Non-pigmented ciliary epithelial cell (primary cell): ENCODE measurements at regions not wholly inside any gene's neighbourhood (a gene's known extent, or its start where the extent isn't known, plus 50 kb on each side); places are given as distances from the start of the nearest gene placed in this dataset.
"Not testable (repeated sequence)": the region's sequence is repeated elsewhere in the genome, so short reads cannot be mapped to it uniquely, and the experiment has no call there.

Experiments
- DNase-seq: peaks from one replicate; pipeline ENCODE4 v3.0.0-alpha.2; 2010; ENCODE audit warnings: low read depth

DNA sequence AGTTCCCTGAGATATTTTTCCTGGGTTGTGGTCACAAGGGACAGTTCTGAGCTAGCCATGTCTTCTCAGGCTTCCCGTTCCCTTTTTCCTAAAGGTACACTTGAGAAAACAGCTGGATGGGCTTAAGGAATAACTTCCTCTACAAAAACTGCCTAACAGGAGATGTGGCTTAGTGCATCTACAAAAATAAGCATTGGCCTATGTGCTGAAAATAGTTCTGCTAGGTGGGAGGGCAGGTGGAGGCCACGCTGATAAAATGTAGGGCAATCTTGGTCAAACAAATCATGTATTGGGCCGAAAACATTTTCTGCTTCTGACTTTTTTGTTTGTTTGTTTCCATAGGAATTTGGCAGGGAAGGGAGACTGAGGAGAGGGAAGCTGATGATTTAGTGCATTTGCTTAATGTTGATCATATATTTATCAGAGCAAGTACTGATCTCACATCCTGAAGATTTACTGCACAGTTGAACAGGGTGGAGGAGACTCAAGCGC is 409.4 kb upstream of the FZD8 start:
- DNase-seq: no peak

DNA sequence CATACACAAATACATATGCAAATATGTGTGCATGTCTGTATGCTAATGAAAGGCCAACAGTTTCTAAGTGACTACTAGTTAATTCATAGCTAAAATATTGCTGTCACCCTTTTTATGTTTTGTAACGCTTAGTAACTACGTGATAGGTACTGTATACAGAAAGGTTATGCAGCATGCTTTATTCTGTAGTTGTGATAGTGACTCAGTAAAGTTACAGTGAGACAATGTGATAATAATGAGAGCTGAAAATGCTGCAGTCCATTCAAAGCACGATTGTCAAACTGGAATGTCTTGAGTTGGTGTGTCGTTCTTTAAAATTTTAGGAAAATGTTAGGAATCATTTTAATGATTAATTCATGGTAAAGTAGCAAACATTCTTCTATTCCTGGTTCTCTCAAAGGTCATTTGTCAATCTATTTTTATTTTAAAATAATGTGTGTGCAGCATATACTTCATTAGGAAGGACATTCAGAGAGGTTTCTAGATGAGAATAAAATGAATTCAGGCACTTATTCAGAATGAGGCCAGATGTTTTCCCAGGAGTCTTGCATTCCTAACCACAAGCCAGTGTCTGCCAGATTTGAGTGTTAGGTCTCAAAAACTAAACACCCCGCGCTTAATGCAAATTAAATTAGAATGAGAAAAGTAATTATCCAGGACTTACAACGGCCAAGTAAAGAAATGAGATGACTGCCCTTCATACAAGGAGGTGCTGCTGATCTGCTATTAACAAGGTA is 408.8 kb upstream of the FZD8 start:
- DNase-seq: no peak

DNA sequence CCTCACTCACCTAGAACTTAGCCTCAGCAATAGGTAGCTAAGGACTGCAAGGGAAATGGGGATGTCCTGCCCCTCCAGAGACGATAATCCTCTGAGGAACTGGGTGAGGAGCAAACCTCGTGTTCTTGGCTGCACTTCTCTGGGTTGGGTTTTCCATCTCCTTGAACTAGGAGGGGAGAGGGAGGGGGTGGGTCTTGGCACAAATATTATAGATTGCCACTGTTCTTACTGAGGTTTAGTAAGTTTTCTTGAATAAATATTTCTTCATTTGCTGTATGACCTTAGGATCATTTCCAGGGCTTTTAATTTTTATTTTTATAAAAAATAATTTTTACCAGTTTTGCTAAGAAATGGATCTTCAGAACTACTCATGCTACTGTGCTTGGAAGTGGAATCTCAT is 406.7 kb upstream of the FZD8 start:
- DNase-seq: no peak

DNA sequence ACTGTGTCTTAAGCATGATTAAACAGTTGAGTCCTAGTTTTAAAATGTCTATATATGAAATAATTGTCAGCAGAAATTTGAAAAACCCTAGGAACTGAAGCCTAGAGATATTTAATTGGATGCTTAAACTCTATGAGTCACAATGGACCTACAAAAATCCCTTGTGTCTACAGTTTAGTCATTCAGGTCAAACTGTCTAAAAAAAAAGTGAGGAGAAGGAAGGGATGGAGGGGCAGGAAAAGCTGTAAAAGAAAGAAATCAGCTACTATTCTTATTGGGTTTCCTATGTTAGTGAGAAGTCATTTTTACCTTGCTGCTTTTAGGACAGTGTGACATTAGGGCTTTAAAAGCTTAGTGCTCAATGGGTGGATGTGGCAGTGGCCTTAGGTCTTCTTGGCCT is 406.1 kb upstream of the FZD8 start:
- DNase-seq: no peak

DNA sequence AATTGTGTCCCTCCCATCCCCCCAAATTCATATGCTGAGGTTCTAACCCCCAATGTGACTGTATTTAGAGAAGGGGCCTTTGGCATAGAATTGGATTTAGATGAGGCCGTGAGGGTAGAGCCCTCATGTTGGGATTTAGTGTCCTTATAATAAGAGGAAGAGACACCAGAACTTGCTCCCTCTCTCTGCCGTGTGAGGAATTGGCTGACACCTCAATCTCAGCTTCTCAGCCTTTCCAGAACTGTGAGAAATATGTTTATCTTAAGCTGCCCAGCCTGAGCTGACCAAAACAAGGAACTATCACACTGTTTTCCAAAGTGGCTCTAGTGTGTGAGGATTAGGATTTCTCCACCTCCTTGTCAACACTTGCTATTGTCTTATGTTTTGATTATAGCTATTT is 400.0 kb upstream of the FZD8 start:
- DNase-seq: no peak

DNA sequence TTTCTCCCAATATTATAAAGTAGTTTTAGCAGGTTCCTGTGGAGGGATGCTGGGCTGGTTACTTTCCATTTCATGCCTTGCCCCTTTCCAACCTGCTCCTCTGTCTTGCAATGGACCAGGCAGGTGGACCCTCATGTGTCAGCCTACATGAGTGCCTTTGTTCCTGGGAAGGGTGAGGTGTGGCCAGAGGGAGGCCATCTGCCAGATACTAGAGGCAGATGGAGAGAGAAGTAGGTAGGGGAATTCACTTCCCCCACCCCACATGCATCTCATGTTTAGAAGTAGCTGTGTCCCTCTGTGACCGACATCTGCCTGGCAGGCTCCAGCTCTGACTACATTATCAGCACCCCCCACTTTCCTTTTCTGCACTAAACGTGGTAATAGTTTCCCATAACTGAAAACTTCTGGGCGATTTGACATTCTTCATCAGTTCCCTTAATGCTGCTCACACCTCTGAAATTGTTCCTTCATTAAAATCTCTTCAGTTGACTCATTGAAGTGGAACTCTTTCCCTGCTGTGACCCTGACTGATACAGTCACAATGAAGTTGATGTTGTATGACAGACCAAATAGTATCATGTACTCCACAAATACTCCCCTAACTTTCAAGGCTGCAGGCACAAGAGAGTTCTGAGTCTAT is 396.3 kb upstream of the FZD8 start:
- DNase-seq: no peak

DNA sequence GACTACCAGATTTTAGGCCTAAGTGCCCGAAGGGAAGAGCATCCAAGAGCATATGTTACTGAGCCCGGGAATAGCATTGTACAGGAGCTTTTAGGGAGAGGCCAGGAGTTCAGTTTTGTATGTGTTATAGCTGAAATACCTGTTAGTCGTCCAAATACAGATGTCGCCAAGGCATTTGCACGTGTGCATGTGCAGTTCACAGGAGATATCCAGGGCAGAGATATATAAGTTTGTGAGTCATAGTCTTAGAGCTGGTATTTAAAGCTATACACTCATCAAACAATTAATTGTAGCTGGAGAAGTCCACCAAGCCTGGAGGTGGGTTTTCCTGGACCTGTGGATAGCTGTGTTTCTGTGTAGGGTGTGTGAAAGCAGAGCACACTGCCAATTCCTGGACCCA is 394.0 kb upstream of the FZD8 start:
- no peak for DNase-seq

DNA sequence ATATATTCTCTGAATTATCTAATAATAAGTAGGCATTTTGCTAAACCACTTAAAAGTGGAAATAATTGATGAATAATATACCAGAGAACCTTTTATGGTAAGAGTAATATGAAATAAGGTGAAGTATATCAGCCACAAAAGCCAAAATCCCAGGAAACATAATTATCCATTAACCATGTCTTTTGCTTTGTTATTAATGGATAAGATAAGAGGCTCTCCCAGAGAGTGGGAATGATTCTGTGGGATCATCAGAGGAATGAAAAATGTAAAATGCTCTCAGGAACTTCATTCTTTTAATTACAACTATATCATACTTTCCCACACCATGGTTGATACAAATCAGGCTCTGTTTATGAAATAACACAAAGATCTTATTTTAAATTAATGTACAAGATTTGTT is 391.7 kb upstream of the FZD8 start:
- no peak for DNase-seq

DNA sequence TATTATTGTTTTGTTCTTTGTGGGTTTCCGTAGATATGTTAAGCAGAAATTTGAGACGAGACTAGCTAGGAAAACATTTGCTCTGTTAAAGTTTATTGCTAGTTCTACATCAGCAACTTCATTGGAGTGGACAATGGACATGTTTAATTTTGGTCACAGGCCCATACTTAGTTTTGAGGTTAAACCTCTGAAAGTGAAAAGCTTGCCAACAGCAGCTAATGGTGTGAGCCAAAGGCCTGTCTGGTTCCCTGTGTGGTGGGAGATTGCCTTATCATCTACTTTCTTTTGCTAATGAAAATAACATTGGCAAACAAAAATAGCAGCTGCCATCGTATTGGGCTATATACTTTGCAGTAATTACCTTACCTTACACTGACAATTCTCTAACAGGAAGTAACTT is 388.4 kb upstream of the FZD8 start:
- DNase-seq: no peak

DNA sequence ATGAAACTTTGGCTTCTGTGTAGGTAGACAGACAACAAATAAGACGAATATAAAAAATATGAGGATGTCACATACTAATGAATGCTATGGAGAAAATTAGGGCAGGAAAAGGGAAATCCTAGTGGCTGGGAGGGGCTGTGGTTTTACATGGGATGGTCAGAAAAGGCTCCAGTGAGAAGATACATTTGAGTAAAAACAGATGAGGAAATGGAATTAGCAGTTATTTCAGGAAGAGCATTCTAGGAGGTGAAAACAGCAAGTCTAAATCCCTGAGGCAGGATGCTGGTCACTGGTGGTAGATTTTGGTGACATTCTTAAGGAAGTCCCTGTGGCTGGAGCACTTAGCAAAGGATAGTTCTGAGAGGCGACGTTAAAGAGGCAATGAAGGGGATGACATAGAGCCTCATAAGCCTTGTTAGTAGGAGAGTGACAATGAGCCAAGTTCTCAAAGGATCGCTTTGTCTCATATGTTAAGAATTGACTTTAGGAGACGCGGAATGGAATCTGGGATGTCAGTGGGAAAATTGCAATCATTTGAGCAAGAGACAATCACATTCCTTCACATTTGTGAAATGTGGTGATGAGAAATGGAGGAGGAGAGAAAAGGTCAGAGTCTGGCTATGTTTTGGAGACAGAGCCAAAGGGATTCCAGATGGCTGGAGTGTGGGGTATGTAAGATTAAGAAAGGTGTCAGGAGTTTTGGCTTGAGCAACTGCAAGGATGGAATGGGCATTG is 384.7 kb upstream of the FZD8 start:
- no peak for DNase-seq

DNA sequence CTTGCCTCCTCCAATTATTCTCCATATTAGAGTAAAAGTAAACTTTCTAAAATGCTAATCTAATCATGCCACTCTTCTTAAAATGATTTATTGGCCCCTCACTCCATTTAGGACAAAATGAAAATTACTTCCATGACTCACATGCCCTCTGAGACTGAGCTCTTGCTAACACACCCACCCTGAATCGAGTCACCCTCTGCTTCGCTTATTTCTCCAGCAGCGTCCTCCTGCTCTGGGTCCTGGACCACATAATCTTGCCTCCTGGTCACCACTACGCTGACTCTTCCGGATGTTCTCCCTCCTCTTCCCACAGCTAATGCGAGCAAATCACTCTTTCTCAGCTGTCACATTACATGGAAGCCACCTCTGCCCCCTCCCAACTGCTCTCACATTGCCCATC is 384.0 kb upstream of the FZD8 start:
- DNase-seq: no peak

DNA sequence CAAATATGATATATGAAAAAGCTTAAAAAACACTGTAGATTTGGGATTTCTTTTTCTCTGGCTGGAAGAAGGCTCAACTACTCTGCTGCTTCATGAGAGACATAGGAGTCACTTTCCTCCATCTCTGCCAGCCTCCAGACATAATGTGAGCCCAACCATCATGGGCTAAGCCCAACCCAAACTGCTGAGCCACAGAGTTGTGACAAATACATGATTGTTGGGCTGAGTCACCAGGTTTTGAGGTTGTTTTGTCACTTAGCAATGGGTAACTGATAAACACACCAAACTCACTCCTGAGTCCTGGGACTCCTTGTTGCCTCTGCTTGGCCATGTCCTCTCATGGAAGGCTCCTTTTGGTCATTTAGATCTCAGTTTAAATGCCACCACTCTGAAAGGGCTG is 381.8 kb upstream of the FZD8 start:
- DNase-seq: peak; percentile 48

DNA sequence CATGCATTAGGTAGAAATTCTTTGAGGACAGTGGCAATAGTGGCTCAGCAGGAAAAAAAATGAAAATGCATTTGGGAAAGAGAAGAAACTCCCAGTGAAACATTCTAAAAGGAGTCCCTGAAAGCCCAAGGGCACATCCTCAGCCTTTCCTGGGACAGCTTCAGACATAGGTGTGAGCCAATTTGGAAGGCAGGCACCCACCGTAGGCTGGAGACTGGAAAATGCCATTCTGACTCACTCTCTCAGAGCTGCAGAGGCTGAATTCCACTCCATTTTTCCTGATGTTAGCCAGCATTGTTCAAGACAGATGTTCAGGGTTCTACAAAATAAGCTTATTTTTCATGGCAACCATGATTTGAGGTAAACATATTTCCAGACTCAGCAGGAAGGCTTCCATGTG is 379.0 kb upstream of the FZD8 start:
- DNase-seq: no peak

DNA sequence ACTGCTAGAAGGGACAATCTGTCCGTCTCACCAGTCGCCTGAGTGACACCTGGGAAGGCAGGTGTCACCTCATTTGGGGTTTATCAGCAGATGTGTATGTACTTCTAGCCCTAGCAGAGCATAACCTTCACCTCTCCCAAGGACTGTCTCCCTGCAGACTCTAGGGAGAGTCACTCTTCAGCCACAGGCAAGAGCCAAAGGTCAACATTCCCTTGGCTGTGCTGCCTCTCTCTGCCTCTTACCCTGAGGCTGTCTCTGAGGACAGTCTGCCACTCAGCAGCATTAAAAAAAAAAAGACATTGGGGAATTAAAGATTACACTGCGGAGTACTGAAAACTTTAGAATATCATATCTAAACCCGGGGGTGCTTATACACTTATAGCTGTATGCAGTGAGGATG is 377.7 kb upstream of the FZD8 start:
- DNase-seq: no peak

DNA sequence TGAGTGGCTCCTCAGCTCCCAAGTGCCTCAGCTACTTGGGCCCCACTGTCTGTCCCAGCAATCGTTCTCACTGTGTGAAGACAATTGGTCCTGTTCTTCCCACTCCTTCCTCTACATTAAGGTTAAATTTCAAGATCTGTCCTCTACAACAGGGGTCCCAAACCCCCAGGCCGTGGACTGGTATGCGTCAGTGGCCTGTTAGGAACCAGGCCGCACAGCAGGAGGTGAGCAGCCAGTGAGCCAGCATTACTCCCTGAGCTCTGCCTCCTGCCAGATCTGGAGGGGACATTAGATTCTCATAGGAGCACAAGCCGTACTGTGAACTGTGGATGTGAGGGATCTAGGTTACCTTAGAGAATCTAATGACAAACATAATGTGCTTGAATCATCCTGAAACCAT is 376.9 kb upstream of the FZD8 start:
- DNase-seq: no peak

DNA sequence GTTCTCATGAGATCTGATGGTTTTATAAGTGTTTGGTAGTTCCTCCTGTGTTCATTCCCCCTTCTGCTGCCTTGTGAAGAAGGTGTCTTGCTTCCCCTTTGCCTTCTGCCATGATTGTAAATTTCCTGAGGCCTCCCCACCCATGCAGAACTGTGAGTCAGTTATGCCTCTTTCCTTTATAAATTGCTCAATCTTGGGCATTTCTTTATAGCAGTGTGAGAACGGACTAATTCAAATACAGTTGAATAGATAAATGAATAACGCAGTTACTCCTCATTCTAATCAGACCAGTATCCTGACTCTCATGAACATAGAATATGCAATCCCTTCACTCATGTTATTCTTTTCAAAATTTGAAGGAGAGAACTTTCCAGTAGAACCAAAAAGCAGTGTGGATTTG is 375.0 kb upstream of the FZD8 start:
- no peak for DNase-seq

DNA sequence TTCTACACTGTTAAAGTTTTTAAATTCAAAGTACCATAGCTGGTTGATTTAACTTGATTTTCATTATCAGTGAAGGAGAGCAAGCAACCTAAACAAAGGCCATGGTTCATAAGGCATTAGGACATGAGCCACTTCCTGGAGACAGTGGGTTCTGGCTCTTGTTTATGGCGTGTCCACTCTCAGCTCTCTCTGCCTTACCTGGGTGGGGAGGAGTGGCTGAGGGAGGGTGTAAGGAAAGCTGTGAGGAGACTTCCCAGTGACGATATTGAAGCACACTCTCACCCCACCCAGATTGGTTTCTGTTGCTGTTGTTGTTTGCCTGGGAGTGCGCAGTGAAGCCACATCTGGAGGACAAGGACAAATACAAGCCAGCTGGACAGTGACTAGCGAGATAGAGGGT is 365.3 kb upstream of the FZD8 start:
- DNase-seq: no peak

DNA sequence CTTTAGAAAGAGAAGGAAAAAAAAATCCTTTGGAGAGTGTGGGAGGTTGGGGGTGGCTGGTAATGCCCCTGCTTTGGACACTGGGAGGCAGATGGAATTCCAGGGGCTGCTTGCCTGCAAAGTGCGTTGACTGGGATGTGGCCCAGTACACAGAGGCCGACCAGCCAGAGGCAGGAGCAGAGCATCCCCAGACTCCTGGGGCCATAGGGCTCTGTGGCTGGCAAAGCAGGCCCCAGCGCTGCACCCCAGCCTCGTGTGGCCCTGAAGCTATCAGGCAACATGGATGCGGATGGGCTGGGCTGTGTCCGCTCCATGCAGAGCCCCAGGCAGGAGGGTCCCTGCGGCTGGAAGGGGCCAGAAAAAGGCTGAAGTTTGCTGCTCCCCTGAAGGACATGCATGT is 361.6 kb upstream of the FZD8 start:
- no peak for DNase-seq

DNA sequence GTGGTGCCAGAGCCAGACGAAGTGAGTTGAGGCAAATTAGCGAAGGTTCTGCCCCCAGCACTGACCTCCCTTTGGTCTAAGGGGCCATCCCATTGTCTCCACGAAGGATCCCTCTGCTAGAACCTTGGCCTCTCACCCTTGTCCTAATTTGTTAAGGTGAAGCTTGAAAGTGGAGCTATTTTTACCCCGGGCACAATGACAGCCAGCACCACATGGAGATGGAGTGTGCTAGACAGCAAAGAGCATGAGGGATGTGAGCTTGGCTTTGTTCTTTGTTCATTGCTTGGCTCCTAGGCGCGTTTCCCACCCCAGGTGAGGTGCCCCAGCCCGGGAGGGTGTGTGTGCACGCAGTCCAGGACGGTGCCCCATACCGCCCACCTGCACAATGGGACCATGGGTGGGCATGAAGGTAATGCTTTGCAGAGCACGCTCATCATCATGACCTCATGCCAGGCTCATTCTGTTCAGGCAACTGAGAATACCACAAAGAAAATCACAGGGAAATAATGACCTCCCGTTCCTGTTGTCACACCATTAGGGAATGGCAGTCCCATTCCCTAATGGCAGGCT is 361.0 kb upstream of the FZD8 start:
- no peak for DNase-seq

DNA sequence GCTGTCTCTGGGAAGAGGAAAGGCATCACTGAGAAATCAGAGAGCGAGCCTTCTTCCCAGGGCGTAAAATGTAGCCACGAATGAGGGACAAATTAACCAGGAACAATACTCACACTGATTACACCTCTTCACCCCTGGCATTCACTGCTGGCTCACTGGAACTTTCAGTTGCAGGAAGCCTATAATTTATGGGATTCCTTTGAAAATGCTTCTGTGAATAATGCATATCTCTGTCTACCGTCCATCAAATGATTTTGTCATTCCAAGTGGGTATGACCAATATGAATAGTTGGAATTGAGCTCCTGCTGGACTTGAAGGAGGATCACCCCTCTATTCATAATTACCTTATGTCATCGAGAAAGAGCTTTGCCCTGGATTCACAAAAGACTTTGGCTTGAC is 360.3 kb upstream of the FZD8 start:
- no peak for DNase-seq

DNA sequence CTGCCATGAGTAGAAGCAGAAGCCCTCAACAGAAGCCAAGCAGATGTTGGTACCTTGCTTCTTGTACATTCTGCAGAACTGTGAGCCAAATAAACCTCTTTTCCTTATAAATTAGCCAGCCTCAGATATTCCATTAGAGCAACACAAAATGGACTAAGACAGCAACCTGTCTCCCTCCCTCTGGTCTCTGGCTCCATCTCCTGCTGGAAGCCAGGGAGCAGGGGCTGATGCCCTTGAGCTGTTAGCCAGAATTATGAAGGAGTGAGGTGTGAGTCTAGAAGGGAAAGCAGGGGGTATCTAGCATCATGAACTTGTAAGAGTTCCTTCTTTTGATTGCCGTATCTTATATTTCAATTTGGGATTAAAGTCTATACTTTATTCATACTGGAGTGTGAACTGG is 358.7 kb upstream of the FZD8 start:
- DNase-seq: not testable (repeated sequence)

DNA sequence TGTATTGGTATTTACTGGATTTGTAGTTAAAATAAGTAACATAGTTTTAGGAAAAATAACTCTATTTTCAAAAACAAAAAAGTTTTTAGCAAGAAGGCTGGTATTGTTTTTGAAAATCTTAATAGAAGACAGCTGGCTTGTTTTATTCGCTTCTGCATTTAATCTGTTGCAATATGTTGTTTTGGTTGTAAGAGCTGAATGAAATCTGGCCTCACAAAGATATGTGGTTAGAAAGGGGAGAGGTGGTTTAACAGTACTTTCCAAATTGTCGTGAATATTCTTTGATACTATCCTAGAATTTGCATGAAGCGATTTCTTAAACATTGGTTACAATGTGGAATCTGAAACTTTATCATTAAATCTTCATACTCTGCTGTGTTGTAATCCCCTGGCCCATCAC is 355.9 kb upstream of the FZD8 start:
- no peak for DNase-seq

DNA sequence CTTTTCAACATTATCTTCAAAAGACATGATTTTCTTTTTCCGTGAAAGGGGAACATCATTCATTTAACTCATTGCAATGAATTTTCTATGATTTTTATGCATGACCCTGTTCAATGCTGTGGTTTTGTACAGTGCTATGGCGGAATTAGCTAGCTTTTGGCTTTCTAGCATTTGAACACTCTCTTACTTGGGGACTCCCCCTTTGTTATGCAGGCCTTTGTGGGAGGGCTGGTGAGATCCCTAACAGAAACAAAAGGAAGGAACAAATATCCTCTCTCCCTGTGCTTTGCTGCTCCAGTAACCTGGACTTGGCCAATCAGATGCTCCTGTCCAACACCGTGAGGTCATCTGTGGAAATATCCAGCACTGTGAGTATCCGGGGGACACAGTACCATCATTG is 353.4 kb upstream of the FZD8 start:
- DNase-seq: no peak
